Choroid plexus epithelial cell (primary cell): ENCODE measurements at regions not wholly inside any gene's neighbourhood (a gene's known extent, or its start where the extent isn't known, plus 50 kb on each side); places are given as distances from the start of the nearest gene placed in this dataset.

ENCODE experiments used
- DNase-seq: peaks from one replicate; pipeline ENCODE4 v3.0.0-alpha.2; 2010; ENCODE audit warnings: low read depth
- H3K4me3 ChIP-seq: 2 replicates; pipeline ENCODE4 v1.5.1; 2011; ENCODE audit warnings: low read depth, mild to moderate bottlenecking, control low read depth, low read length, moderate library complexity
- CTCF ChIP-seq: conservative IDR thresholded peaks from 2 replicates; pipeline ENCODE4 v1.5.1; 2011; ENCODE audit warnings: low read depth, mild to moderate bottlenecking, control low read depth, inconsistent platforms, low read length, moderate library complexity

GRCh38 chr2:67627456-67628207 lies 230.5 kb downstream of the ETAA1 start:
- no peak overlapping the region for H3K4me3 ChIP-seq
- no peak for DNase-seq
- TF ChIP-seq CTCF = no peak

- no peak for TF ChIP-seq CTCF
- no peak for DNase-seq
- no peak overlapping the region for H3K4me3 ChIP-seq
Observed at GRCh38 chr2:67628892-67629291, 231.8 kb downstream of the ETAA1 start.

GRCh38 chr2:67631483-67631882 lies 234.3 kb downstream of the ETAA1 start:
- no peak for TF ChIP-seq CTCF
- peak; percentile 39 for DNase-seq
- H3K4me3 ChIP-seq = no peak overlapping the region

GRCh38 chr2:67633212-67633856 lies 236.2 kb downstream of the ETAA1 start:
- no peak overlapping the region for H3K4me3 ChIP-seq
- no peak for DNase-seq
- no peak for TF ChIP-seq CTCF

- no peak for DNase-seq
- TF ChIP-seq CTCF = no peak
- H3K4me3 ChIP-seq = no peak overlapping the region
Observed at GRCh38 chr2:67638146-67638545, 241.0 kb downstream of the ETAA1 start.

- DNase-seq = no peak
- no peak for TF ChIP-seq CTCF
- H3K4me3 ChIP-seq = no peak overlapping the region
Observed at GRCh38 chr2:67641312-67642045, 244.3 kb downstream of the ETAA1 start.
